ENCODE measurements at regions not wholly inside any gene's neighbourhood (a gene's known extent, or its start where the extent isn't known, plus 50 kb on each side); places are given as distances from the start of the nearest gene placed in this dataset.

- Histone ChIP-seq H3K79me2 (ENCODE audit: insufficient read depth, low read depth) (no peaks in the 10 kb centered on the region), H3K9ac (no peak overlapping the region), H3K27me3 (ENCODE audit: insufficient read depth, low read depth) (no peaks in the 10 kb centered on the region), H4K20me1 (ENCODE audit: insufficient read depth) (no peaks in the 10 kb centered on the region), H3K4me2 (no peak overlapping the region), H2AFZ (ENCODE audit: low read depth) (no peak overlapping the region), H3K36me3 (ENCODE audit: insufficient read depth) (no peaks in the 10 kb centered on the region), H3K27ac (no peak overlapping the region), H3K4me1 (ENCODE audit: low read depth, poor library complexity, severe bottlenecking) (peaks cover 31% of the 10 kb centered on the region), H3K4me3 (IDR thresholded peaks at IDR 0.05; ENCODE audit: insufficient read depth, low read depth, low read length) (no peak overlapping the region)
- TF ChIP-seq CTCF (conservative IDR thresholded peaks at IDR 0.05; ENCODE audit: low read depth, low read length): no peak
Observed at GRCh38 chr6:144870782-144871181, 585.6 kb downstream of the UTRN start.

GRCh38 chr6:144873623-144874378, 588.7 kb downstream of the UTRN start:
- Histone ChIP-seq H3K27me3 (ENCODE audit: insufficient read depth, low read depth) (no peaks in the 10 kb centered on the region), H3K27ac (no peak overlapping the region), H3K36me3 (ENCODE audit: insufficient read depth) (no peaks in the 10 kb centered on the region), H3K79me2 (ENCODE audit: insufficient read depth, low read depth) (no peaks in the 10 kb centered on the region), H3K4me3 (IDR thresholded peaks at IDR 0.05; ENCODE audit: insufficient read depth, low read depth, low read length) (no peak overlapping the region), H3K4me2 (no peak overlapping the region), H3K9ac (no peak overlapping the region), H2AFZ (ENCODE audit: low read depth) (no peak overlapping the region), H3K4me1 (ENCODE audit: low read depth, poor library complexity, severe bottlenecking) (peaks cover 61% of the 10 kb centered on the region), H4K20me1 (ENCODE audit: insufficient read depth) (no peaks in the 10 kb centered on the region)
- TF ChIP-seq CTCF (conservative IDR thresholded peaks at IDR 0.05; ENCODE audit: low read depth, low read length): no peak

GRCh38 chr6:144876689-144877088, 591.6 kb downstream of the UTRN start:
- peak overlapping the region; percentile 45 for H3K4me2 ChIP-seq

GRCh38 chr6:144877118-144877517, 592.0 kb downstream of the UTRN start:
- Histone ChIP-seq H3K27me3 (ENCODE audit: insufficient read depth, low read depth) (no peaks in the 10 kb centered on the region), H3K4me3 (IDR thresholded peaks at IDR 0.05; ENCODE audit: insufficient read depth, low read depth, low read length) (no peak overlapping the region), H4K20me1 (ENCODE audit: insufficient read depth) (no peaks in the 10 kb centered on the region), H3K79me2 (ENCODE audit: insufficient read depth, low read depth) (no peaks in the 10 kb centered on the region), H3K4me1 (ENCODE audit: low read depth, poor library complexity, severe bottlenecking) (peaks cover 62% of the 10 kb centered on the region), H3K9ac (no peak overlapping the region), H3K27ac (no peak overlapping the region; the same call in 1 of the 2 replicates), H2AFZ (ENCODE audit: low read depth) (no peak overlapping the region), H3K4me2 (peak overlapping the region; percentile 45), H3K36me3 (ENCODE audit: insufficient read depth) (no peaks in the 10 kb centered on the region)
- TF ChIP-seq CTCF (conservative IDR thresholded peaks at IDR 0.05; ENCODE audit: low read depth, low read length): no peak

More at GRCh38 chr6:144876689-144877088, 591.6 kb downstream of the UTRN start:
- Histone ChIP-seq H3K9ac (no peak overlapping the region), H3K79me2 (ENCODE audit: insufficient read depth, low read depth) (no peaks in the 10 kb centered on the region), H3K27ac (no peak overlapping the region), H3K27me3 (ENCODE audit: insufficient read depth, low read depth) (no peaks in the 10 kb centered on the region), H3K4me1 (ENCODE audit: low read depth, poor library complexity, severe bottlenecking) (peaks cover 62% of the 10 kb centered on the region), H4K20me1 (ENCODE audit: insufficient read depth) (no peaks in the 10 kb centered on the region), H3K4me3 (IDR thresholded peaks at IDR 0.05; ENCODE audit: insufficient read depth, low read depth, low read length) (no peak overlapping the region), H3K36me3 (ENCODE audit: insufficient read depth) (no peaks in the 10 kb centered on the region), H2AFZ (ENCODE audit: low read depth) (no peak overlapping the region)
- no peak for TF ChIP-seq CTCF (conservative IDR thresholded peaks at IDR 0.05; ENCODE audit: low read depth, low read length)

Data from KMS-11 (cell line).